BLaER1 (cell line): ENCODE measurements at regions not wholly inside any gene's neighbourhood (a gene's known extent, or its start where the extent isn't known, plus 50 kb on each side); places are given as distances from the start of the nearest gene placed in this dataset.

Experiments used
- H3K27ac ChIP-seq: shearing (Covaris generic); formaldehyde crosslinking; 2 replicates; pipeline ENCODE4 v1.8.1; 2022
- H3K27me3 ChIP-seq: shearing (Covaris generic); formaldehyde crosslinking; 2 replicates; pipeline ENCODE4 v1.8.1; 2022
- H3K36me3 ChIP-seq: shearing (Covaris generic); formaldehyde crosslinking; 2 replicates; pipeline ENCODE4 v1.8.1; 2022
- H3K4me1 ChIP-seq: shearing (Covaris generic); formaldehyde crosslinking; 2 replicates; pipeline ENCODE4 v1.8.1; 2022
- H3K4me2 ChIP-seq: shearing (Covaris generic); formaldehyde crosslinking; 2 replicates; pipeline ENCODE4 v1.8.1; 2022
- H3K4me3 ChIP-seq: shearing (Covaris generic); formaldehyde crosslinking; 2 replicates; pipeline ENCODE4 v1.8.1; 2022
- H3K9ac ChIP-seq: shearing (Covaris generic); formaldehyde crosslinking; 2 replicates; pipeline ENCODE4 v1.8.1; 2022
- H3K9me3 ChIP-seq: shearing (Covaris generic); formaldehyde crosslinking; 2 replicates; pipeline ENCODE4 v1.8.1; 2022
- H4K20me1 ChIP-seq: shearing (Covaris generic); formaldehyde crosslinking; 2 replicates; pipeline ENCODE4 v1.8.1; 2022
- Cebpa-rat ChIP-seq: shearing (Covaris generic); IDR thresholded peaks from 2 replicates; pipeline ENCODE4 v1.8.1; 2022

- TF ChIP-seq Cebpa-rat: no peak
- Histone ChIP-seq H3K27me3 (no peaks in the 10 kb centered on the region), H3K9me3 (no peaks in the 10 kb centered on the region), H3K36me3 (no peaks in the 10 kb centered on the region), H3K4me1 (no peaks in the 10 kb centered on the region), H3K9ac (no peak overlapping the region), H3K4me3 (no peak overlapping the region), H3K4me2 (no peak overlapping the region), H3K27ac (no peak overlapping the region), H4K20me1 (no peaks in the 10 kb centered on the region)
Observed at GRCh38 chr2:122748552-122749011, 993.1 kb downstream of the TSN start.

- H3K9me3 ChIP-seq: no peaks in the 10 kb centered on the region
- no peaks in the 10 kb centered on the region for H4K20me1 ChIP-seq
- H3K4me1 ChIP-seq: no peaks in the 10 kb centered on the region
- H3K36me3 ChIP-seq: no peaks in the 10 kb centered on the region
- H3K27me3 ChIP-seq: no peaks in the 10 kb centered on the region
- no peak overlapping the region for H3K4me3 ChIP-seq
- TF ChIP-seq Cebpa-rat: no peak
- no peak overlapping the region for H3K27ac ChIP-seq
- H3K4me2 ChIP-seq: no peak overlapping the region
- H3K9ac ChIP-seq: no peak overlapping the region
Observed at GRCh38 chr2:122749405-122749804, 994.0 kb downstream of the TSN start.

- no peak for TF ChIP-seq Cebpa-rat
- Histone ChIP-seq H3K36me3 (no peaks in the 10 kb centered on the region), H3K4me1 (no peaks in the 10 kb centered on the region), H3K27ac (no peak overlapping the region), H3K9me3 (no peaks in the 10 kb centered on the region), H3K27me3 (no peaks in the 10 kb centered on the region), H3K4me2 (no peak overlapping the region), H3K9ac (no peak overlapping the region), H4K20me1 (no peaks in the 10 kb centered on the region), H3K4me3 (no peak overlapping the region)
Observed at GRCh38 chr2:122750095-122750494, 994.6 kb downstream of the TSN start.

- H3K4me2 ChIP-seq: no peak overlapping the region
- no peaks in the 10 kb centered on the region for H3K27me3 ChIP-seq
- no peaks in the 10 kb centered on the region for H3K36me3 ChIP-seq
- H3K27ac ChIP-seq: no peak overlapping the region
- TF ChIP-seq Cebpa-rat: no peak
- no peaks in the 10 kb centered on the region for H4K20me1 ChIP-seq
- H3K4me1 ChIP-seq: no peaks in the 10 kb centered on the region
- no peak overlapping the region for H3K9ac ChIP-seq
- no peaks in the 10 kb centered on the region for H3K9me3 ChIP-seq
- H3K4me3 ChIP-seq: no peak overlapping the region
Observed at GRCh38 chr2:122750808-122751207, 995.4 kb downstream of the TSN start.

- Histone ChIP-seq H4K20me1 (no peaks in the 10 kb centered on the region), H3K9ac (no peak overlapping the region), H3K4me2 (no peak overlapping the region), H3K27ac (no peak overlapping the region), H3K9me3 (no peaks in the 10 kb centered on the region), H3K4me1 (no peaks in the 10 kb centered on the region), H3K36me3 (no peaks in the 10 kb centered on the region), H3K27me3 (no peaks in the 10 kb centered on the region), H3K4me3 (no peak overlapping the region)
- TF ChIP-seq Cebpa-rat: no peak
Observed at GRCh38 chr2:122753336-122753735, 997.9 kb downstream of the TSN start.

GRCh38 chr2:122754561-122754960 is 999.1 kb downstream of the TSN start:
- no peak overlapping the region for H3K9ac ChIP-seq
- no peak overlapping the region for H3K4me3 ChIP-seq
- H3K27me3 ChIP-seq: no peaks in the 10 kb centered on the region
- no peaks in the 10 kb centered on the region for H3K36me3 ChIP-seq
- no peaks in the 10 kb centered on the region for H3K4me1 ChIP-seq
- H3K4me2 ChIP-seq: no peak overlapping the region
- H4K20me1 ChIP-seq: no peaks in the 10 kb centered on the region
- TF ChIP-seq Cebpa-rat: no peak
- no peaks in the 10 kb centered on the region for H3K9me3 ChIP-seq
- no peak overlapping the region for H3K27ac ChIP-seq

- Histone ChIP-seq H4K20me1 (no peaks in the 10 kb centered on the region), H3K9me3 (no peaks in the 10 kb centered on the region), H3K36me3 (no peaks in the 10 kb centered on the region), H3K4me1 (no peaks in the 10 kb centered on the region), H3K9ac (no peak overlapping the region), H3K27ac (no peak overlapping the region), H3K4me3 (no peak overlapping the region), H3K27me3 (no peaks in the 10 kb centered on the region), H3K4me2 (no peak overlapping the region)
- no peak for TF ChIP-seq Cebpa-rat
Observed at GRCh38 chr2:122755281-122755780, 999.9 kb downstream of the TSN start.

GRCh38 chr2:122758967-122759366 is 1003.5 kb downstream of the TSN start:
- Histone ChIP-seq H4K20me1 (no peaks in the 10 kb centered on the region), H3K27me3 (no peaks in the 10 kb centered on the region), H3K9ac (no peak overlapping the region), H3K9me3 (peaks cover 4% of the 10 kb centered on the region; the same call in 1 of the 2 replicates), H3K36me3 (no peaks in the 10 kb centered on the region), H3K4me2 (no peak overlapping the region), H3K4me1 (no peaks in the 10 kb centered on the region), H3K4me3 (no peak overlapping the region), H3K27ac (no peak overlapping the region)
- no peak for TF ChIP-seq Cebpa-rat

- H3K36me3 ChIP-seq: no peaks in the 10 kb centered on the region
- no peaks in the 10 kb centered on the region for H3K4me1 ChIP-seq
- no peak overlapping the region for H3K9ac ChIP-seq
- H3K9me3 ChIP-seq: peaks cover 5% of the 10 kb centered on the region; the same call in 1 of the 2 replicates
- TF ChIP-seq Cebpa-rat: no peak
- no peak overlapping the region for H3K4me3 ChIP-seq
- H3K27ac ChIP-seq: no peak overlapping the region
- H3K27me3 ChIP-seq: no peaks in the 10 kb centered on the region
- no peaks in the 10 kb centered on the region for H4K20me1 ChIP-seq
- H3K4me2 ChIP-seq: no peak overlapping the region
Observed at GRCh38 chr2:122764014-122764413, 1008.6 kb downstream of the TSN start.

GRCh38 chr2:122780251-122780650 is 1024.8 kb downstream of the TSN start:
- H3K9ac ChIP-seq: no peak overlapping the region
- no peaks in the 10 kb centered on the region for H3K4me1 ChIP-seq
- H3K9me3 ChIP-seq: no peaks in the 10 kb centered on the region
- H3K4me3 ChIP-seq: no peak overlapping the region
- H3K27ac ChIP-seq: no peak overlapping the region
- H4K20me1 ChIP-seq: no peaks in the 10 kb centered on the region
- H3K4me2 ChIP-seq: no peak overlapping the region
- H3K27me3 ChIP-seq: no peaks in the 10 kb centered on the region
- TF ChIP-seq Cebpa-rat: no peak
- no peaks in the 10 kb centered on the region for H3K36me3 ChIP-seq

GRCh38 chr2:122794100-122794499 is 1038.6 kb downstream of the TSN start:
- no peaks in the 10 kb centered on the region for H4K20me1 ChIP-seq
- H3K27me3 ChIP-seq: no peaks in the 10 kb centered on the region
- no peak overlapping the region for H3K4me2 ChIP-seq
- no peak overlapping the region for H3K9ac ChIP-seq
- H3K36me3 ChIP-seq: no peaks in the 10 kb centered on the region
- 0 out of 2 replicates have a peak, but pooled peaks cover under 1% of the 10 kb centered on the region for H3K9me3 ChIP-seq
- no peak overlapping the region for H3K27ac ChIP-seq
- no peak overlapping the region for H3K4me3 ChIP-seq
- no peaks in the 10 kb centered on the region for H3K4me1 ChIP-seq
- TF ChIP-seq Cebpa-rat: no peak
